Activated naive CD8-positive, alpha-beta T cell treated with anti-CD3 and anti-CD28 coated beads, Interleukin-2, amount 50 U/mL, for 16 hours (primary cell): ENCODE measurements at regions not wholly inside any gene's neighbourhood (a gene's known extent, or its start where the extent isn't known, plus 50 kb on each side); places are given as distances from the start of the nearest gene placed in this dataset.

ENCODE experiments used
- DNase-seq: peaks from one replicate; pipeline ENCODE4 v3.0.0-alpha.2; 2020; ENCODE audit warnings: low read depth, low spot score

- DNase-seq = no peak
Measured at GRCh38 chr9:106801816-106802215, 61.1 kb upstream of the ZNF462 start.
